ENCODE measurements at regions not wholly inside any gene's neighbourhood (a gene's known extent, or its start where the extent isn't known, plus 50 kb on each side); places are given as distances from the start of the nearest gene placed in this dataset.

- CTCF ChIA-PET, result no interaction called here
- H3K36me3 ChIP-seq (ENCODE audit: low read depth, low read length), result no peaks in the 10 kb centered on the region
- H3K9me3 ChIP-seq (ENCODE audit: low read length), result no peaks in the 10 kb centered on the region
- TF ChIP-seq EZH2 (IDR thresholded peaks at IDR 0.05; ENCODE audit: low read length, unreplicated experiment) (no peak), EZH2phosphoT487 (IDR thresholded peaks at IDR 0.05; ENCODE audit: borderline replicate concordance, low read length) (no peak), CTCF (conservative IDR thresholded peaks at IDR 0.05; ENCODE audit: low read depth, low read length) (no peak)
- H3K9me2 ChIP-seq (replicated peaks; ENCODE audit: low read length), result no peaks in the 10 kb centered on the region
- intact Hi-C loops (cut with micrococcal nuclease), result no loop called here
- no peak overlapping the region for H3K9ac ChIP-seq (ENCODE audit: low read length)
- POLR2A ChIA-PET (ENCODE audit: unreplicated experiment), result no interaction called here
- H3K4me1 ChIP-seq (ENCODE audit: insufficient read depth, low read length), result no peaks in the 10 kb centered on the region
- DNase-seq, result no peak
- no peak overlapping the region for H3K4me3 ChIP-seq (ENCODE audit: low read length)
- H3K4me2 ChIP-seq (ENCODE audit: low read length), result no peak overlapping the region
- BruUV-seq (replicated peaks), result no TSS peak
- H3K27ac ChIP-seq (ENCODE audit: low read length), result no peak overlapping the region
- H3F3A ChIP-seq (ENCODE audit: low read length, unreplicated experiment), result no peaks in the 10 kb centered on the region
- no peaks in the 10 kb centered on the region for H4K20me1 ChIP-seq (ENCODE audit: low read length)
- H3K27me3 ChIP-seq (ENCODE audit: low read length), result no peaks in the 10 kb centered on the region
- H3K79me2 ChIP-seq (ENCODE audit: low read length), result no peaks in the 10 kb centered on the region
- ATAC-seq, result no peak
- no peak overlapping the region for H2AFZ ChIP-seq (ENCODE audit: low read length)
Measured at GRCh38 chr6:66623050-66623449, 916.0 kb upstream of the EYS start.

GRCh38 chr6:66605971-66606370, 898.9 kb upstream of the EYS start:
- no peaks in the 10 kb centered on the region for H4K20me1 ChIP-seq (ENCODE audit: low read length)
- no peak for ATAC-seq
- H3K9me2 ChIP-seq (replicated peaks; ENCODE audit: low read length), result no peaks in the 10 kb centered on the region
- no peaks in the 10 kb centered on the region for H3F3A ChIP-seq (ENCODE audit: low read length, unreplicated experiment)
- no peaks in the 10 kb centered on the region for H3K27me3 ChIP-seq (ENCODE audit: low read length)
- intact Hi-C loops (cut with micrococcal nuclease), result no loop called here
- no TSS peak for BruUV-seq (replicated peaks)
- peaks cover 5% of the 10 kb centered on the region; the same call in 1 of the 2 replicates for H3K4me1 ChIP-seq (ENCODE audit: insufficient read depth, low read length)
- H3K9me3 ChIP-seq (ENCODE audit: low read length), result no peaks in the 10 kb centered on the region
- ChIA-PET POLR2A (ENCODE audit: unreplicated experiment) (no interaction called here), CTCF (no interaction called here)
- no peak overlapping the region for H3K9ac ChIP-seq (ENCODE audit: low read length)
- peak; percentile 31 for DNase-seq
- H3K4me3 ChIP-seq (ENCODE audit: low read length), result no peak overlapping the region
- TF ChIP-seq EZH2 (IDR thresholded peaks at IDR 0.05; ENCODE audit: low read length, unreplicated experiment) (no peak), EZH2phosphoT487 (IDR thresholded peaks at IDR 0.05; ENCODE audit: borderline replicate concordance, low read length) (no peak), CTCF (conservative IDR thresholded peaks at IDR 0.05; ENCODE audit: low read depth, low read length) (no peak)
- H3K36me3 ChIP-seq (ENCODE audit: low read depth, low read length), result no peaks in the 10 kb centered on the region
- H3K27ac ChIP-seq (ENCODE audit: low read length), result no peak overlapping the region
- H2AFZ ChIP-seq (ENCODE audit: low read length), result no peak overlapping the region
- H3K4me2 ChIP-seq (ENCODE audit: low read length), result no peak overlapping the region
- H3K79me2 ChIP-seq (ENCODE audit: low read length), result no peaks in the 10 kb centered on the region

GRCh38 chr6:66605011-66605410, 898.0 kb upstream of the EYS start:
- POLR2A ChIA-PET (ENCODE audit: unreplicated experiment), result no interaction called here
- H3K4me1 ChIP-seq (ENCODE audit: insufficient read depth, low read length), result peaks cover 11% of the 10 kb centered on the region; the same call in 1 of the 2 replicates
- H3K9me3 ChIP-seq (ENCODE audit: low read length), result no peaks in the 10 kb centered on the region
- no TSS peak for BruUV-seq (replicated peaks)
- H3K4me3 ChIP-seq (ENCODE audit: low read length), result no peak overlapping the region
- H3F3A ChIP-seq (ENCODE audit: low read length, unreplicated experiment), result no peaks in the 10 kb centered on the region
- H3K27me3 ChIP-seq (ENCODE audit: low read length), result no peaks in the 10 kb centered on the region
- ATAC-seq (peak; percentile 73), DNase-seq (peak; percentile 27)
- no peak overlapping the region for H2AFZ ChIP-seq (ENCODE audit: low read length)
- no peaks in the 10 kb centered on the region for H4K20me1 ChIP-seq (ENCODE audit: low read length)
- H3K79me2 ChIP-seq (ENCODE audit: low read length), result no peaks in the 10 kb centered on the region
- no peaks in the 10 kb centered on the region for H3K9me2 ChIP-seq (replicated peaks; ENCODE audit: low read length)
- intact Hi-C loops (cut with micrococcal nuclease), result no loop called here
- no peak overlapping the region for H3K9ac ChIP-seq (ENCODE audit: low read length)
- TF ChIP-seq CTCF (conservative IDR thresholded peaks at IDR 0.05; ENCODE audit: low read depth, low read length) (no peak), EZH2 (IDR thresholded peaks at IDR 0.05; ENCODE audit: low read length, unreplicated experiment) (no peak), EZH2phosphoT487 (IDR thresholded peaks at IDR 0.05; ENCODE audit: borderline replicate concordance, low read length) (no peak)
- CTCF ChIA-PET, result no interaction called here
- peak overlapping the region; percentile 30 for H3K27ac ChIP-seq (ENCODE audit: low read length)
- H3K36me3 ChIP-seq (ENCODE audit: low read depth, low read length), result no peaks in the 10 kb centered on the region
- H3K4me2 ChIP-seq (ENCODE audit: low read length), result no peak overlapping the region
